Suppressor macrophage treated with lipopolysaccharide for 1 hour (primary cell): ENCODE measurements at regions not wholly inside any gene's neighbourhood (a gene's known extent, or its start where the extent isn't known, plus 50 kb on each side); places are given as distances from the start of the nearest gene placed in this dataset.
"Not testable (repeated sequence)": the region's sequence is repeated elsewhere in the genome, so short reads cannot be mapped to it uniquely, and the experiment has no call there.

Experiments used
- DNase-seq, 3 donors: peaks; one replicate each; pipeline ENCODE4 v3.0.0-alpha.2; 2020 to 2022

GRCh38 chr17:71601894-71602504 lies 518.8 kb upstream of the SOX9 start:
- DNase-seq, result no peak

- DNase-seq, result no peak
Observed at GRCh38 chr17:71613996-71614395, 506.8 kb upstream of the SOX9 start.

- DNase-seq, result no peak
Observed at GRCh38 chr17:71615820-71616219, 505.0 kb upstream of the SOX9 start.

DNA sequence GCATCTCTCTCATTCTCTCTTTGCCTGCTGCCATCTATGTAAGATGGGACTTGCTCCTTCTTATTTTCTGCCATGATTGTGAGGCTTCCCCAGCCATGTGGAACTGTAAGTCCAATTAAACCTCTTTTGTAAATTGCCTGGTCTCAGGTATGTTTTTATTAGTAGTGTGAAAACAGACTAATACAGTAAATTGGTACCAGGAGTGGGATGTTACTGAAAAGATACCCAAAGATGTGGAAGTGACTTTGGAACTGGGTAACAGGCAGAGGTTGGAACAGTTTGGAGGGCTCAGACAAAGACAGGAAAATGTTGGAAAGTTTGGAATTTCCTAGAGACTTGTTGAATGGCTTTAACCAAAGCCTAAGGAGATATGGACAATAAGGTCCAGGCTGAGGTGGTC lies 503.1 kb upstream of the SOX9 start:
- not testable (repeated sequence) for DNase-seq

DNA sequence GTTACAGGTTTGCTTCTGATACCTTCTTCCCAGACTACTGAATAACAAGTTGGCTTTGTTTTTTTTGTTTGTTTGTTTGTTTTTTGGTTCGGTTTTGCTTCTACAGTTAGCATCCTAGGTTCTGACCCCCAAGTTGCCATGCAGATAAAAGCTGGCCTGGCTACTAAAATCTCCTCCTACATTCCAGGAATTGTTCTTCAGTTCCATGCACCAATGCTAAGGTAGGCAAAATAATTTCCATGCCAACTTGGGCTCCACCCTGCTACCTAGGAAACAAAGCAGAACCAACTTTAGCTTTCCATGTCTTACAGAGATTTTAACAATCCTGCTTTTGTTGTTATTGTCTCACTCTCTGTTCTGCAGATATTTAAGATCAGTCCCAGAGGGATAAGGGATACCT lies 495.5 kb upstream of the SOX9 start:
- no peak for DNase-seq

DNA sequence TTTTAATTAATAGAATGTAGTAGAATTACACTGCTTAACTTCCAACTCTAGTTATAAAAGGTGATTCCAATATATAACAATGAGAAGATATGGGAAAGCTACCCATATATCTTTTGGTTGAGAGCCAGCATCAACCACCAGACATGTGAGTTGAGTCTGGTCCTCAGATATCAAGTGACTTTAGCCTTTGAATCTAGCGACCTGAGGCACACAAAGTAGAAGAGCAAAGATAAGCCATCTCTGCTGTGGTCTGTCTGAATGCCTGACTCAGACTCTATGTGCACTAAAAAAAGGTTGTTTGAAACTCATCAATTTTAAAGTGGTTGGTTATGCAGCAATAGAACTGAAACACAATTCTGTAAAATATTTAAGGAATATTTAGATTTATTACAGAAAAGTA lies 492.5 kb upstream of the SOX9 start:
- no peak for DNase-seq

DNA sequence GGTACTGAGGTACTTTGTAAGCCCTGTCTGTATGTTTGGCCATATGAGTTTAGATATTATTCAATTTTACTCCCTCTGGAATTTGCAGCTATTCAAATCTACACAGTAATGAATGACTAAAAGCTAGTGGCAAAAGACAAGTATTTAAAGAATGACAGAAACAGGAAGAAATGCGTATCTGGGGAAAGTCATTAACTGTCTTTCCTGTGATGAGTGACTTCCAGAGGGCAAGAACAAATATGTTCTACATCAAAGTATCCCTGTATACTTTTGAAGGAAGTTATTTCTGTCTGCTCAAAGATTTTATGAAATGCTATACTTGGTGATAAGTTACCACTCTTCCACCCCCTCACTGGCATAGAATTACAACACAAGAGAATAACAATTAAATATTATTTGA lies 489.3 kb upstream of the SOX9 start:
- no peak for DNase-seq

- DNase-seq, result no peak
Observed at GRCh38 chr17:71632328-71632727, 488.5 kb upstream of the SOX9 start.

GRCh38 chr17:71633391-71633849 lies 487.4 kb upstream of the SOX9 start:
- no peak for DNase-seq

GRCh38 chr17:71634376-71634775 lies 486.4 kb upstream of the SOX9 start:
- DNase-seq, result no peak

DNA sequence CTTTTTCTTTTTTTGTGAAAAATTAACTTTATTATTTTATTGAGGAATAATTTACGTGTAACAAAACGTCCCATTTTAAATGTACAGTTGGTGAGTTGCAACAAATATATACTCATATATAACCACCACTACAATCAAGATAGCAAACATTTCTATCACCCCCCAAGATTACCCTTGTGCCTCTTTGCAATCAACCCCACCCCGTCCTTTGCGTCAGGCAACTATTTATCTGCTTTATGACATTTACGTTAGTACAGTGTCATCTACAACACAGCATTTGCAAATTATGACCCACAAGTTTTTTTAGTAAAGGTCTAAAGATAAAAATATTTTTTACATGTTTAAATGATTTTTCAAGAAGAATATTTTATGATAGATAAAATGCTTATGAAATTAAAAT lies 485.6 kb upstream of the SOX9 start:
- DNase-seq, result no peak

GRCh38 chr17:71636644-71637043 lies 484.2 kb upstream of the SOX9 start:
- DNase-seq, result no peak

DNA sequence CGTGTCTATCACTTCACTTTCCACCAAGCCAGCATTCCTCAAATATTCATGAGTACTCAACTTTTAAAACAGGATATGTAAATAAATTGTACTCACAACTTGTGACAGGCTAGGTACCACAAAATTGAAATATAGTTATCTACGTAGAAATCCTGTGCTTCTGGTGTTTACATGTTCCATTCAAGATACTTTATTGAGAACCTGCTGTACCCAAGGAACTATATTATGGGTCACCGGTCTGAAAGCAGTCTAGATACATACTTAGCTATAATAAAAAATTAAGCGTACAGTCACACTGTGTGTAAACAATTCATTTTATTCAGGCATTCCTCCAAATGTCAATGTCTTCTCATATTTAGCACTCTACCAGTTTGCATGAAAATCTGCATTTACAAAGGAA lies 482.2 kb upstream of the SOX9 start:
- no peak for DNase-seq

DNA sequence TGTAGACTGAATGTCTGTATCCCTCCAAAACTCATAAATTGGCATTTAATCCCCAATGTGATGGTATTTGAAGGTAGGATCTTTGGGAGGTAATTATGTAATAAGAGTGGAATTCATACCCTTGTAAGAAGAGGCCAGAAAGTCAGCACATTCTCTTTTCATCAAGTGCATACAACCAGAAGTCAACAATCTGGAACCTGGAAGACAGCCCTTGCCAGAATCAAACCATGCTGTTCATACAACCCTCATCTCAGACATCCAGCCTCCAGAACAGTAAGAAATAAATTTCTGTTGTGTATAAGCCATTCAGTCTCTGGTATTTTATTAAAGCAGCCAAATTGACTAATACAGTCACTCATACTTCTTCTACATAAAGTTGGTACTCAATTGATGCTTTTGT lies 481.0 kb upstream of the SOX9 start:
- DNase-seq, result no peak

GRCh38 chr17:71646890-71647289 lies 473.9 kb upstream of the SOX9 start:
- DNase-seq, result not testable (repeated sequence)

DNA sequence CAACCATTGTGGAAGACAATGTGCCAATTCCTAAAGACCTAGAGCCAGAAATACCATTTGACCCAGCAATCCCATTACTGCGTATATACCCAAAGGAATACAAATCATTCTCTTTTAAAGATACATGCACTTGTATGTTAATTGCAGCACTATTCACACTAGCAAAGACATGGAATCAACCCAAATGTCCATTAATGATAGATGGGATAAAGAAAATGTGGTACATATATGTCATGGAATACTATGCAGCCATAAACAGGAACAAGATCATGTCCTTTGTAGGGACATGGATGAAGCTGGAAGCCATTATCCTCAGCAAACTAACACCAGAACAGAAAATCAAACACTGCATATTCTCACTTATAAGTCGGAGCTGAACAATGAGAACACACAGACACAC lies 472.5 kb upstream of the SOX9 start:
- DNase-seq, result not testable (repeated sequence)

- no peak for DNase-seq
Observed at GRCh38 chr17:71649941-71650350, 470.9 kb upstream of the SOX9 start.

GRCh38 chr17:71655542-71655941 lies 465.3 kb upstream of the SOX9 start:
- DNase-seq, result no peak

- DNase-seq, result no peak
Observed at GRCh38 chr17:71656964-71657858, 463.6 kb upstream of the SOX9 start.

- no peak for DNase-seq
Observed at GRCh38 chr17:71658996-71659395, 461.8 kb upstream of the SOX9 start.

DNA sequence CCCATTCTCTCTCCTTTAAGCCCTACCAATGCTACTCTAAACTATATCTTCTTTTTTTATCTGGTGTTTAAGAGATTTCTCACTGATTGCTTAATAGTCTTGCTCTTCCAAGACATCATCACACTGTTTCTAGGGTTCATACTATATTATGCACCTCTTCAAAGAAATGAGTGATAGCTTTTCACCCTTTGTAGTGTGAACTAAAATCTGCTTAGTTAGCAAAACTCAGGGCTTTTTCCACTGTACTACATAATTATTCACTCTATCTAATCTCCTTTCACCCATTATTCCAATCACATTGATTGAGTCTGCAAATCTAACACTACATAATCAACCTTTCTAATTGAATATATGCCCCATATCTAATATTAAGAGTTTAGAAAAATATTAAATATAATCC lies 456.0 kb upstream of the SOX9 start:
- DNase-seq, result no peak

DNA sequence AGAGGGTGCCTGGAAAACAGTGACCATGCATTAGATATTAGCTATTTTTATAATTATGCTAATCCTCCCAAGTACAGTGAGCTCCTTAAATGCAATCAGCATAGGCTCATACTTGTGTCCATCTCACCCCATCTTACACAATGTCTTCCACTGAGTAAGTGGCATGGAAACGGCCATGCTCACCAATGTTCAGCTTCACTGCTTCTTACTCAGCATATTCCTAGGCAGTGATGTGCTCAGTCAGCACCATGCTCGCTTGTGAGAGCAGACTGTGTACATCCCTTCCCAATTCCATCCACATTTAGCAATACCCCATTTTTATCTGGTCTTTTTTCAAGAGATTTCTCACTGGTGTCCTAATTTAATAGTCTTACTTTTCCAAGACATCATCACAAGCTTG lies 454.8 kb upstream of the SOX9 start:
- DNase-seq, result no peak

- DNase-seq, result no peak
Observed at GRCh38 chr17:71667661-71668060, 453.2 kb upstream of the SOX9 start.

DNA sequence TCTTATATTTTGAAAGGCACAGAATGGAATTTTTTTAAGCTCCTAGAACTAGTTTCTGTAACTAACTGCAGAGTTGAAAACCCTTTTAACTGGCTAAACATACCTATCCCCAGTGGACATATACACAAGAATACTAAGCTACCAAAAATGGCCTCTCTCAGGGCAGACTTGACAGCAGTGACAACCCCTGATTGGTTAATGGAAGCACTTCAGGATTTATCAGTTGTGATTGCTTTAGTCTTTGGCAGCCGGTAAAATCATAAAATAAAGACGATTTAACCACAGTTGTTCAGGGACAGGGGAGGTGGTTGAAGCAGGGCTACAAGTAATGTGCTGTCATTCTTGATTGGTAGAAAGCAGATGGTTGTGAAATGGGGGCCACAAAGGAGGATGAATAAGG lies 452.0 kb upstream of the SOX9 start:
- DNase-seq, result no peak

DNA sequence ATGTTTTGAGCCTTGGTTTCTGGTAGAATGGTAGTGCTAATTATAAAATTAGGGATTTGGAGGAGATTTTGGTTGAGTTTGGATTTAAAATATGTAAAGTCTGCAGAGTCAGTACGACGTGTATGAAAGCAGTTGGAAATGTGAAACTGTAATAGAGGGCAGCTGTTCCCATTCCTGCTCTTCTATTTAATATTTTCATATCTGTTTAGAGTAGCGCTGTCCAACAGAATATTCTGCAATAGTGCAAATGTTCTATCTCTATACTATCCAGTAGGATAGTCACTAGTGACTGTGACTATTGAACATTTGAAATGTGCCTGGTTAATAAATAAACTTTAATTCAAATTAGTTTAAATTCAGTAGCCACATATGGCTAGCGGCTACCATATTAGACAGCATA lies 443.4 kb upstream of the SOX9 start:
- no peak for DNase-seq
